Gastrocnemius medialis (tissue), 4 donors: ENCODE measurements at regions not wholly inside any gene's neighbourhood (a gene's known extent, or its start where the extent isn't known, plus 50 kb on each side); places are given as distances from the start of the nearest gene placed in this dataset.

Source experiments
- POLR2A ChIP-seq, 2 donors: fragments of 450-650 bp; IDR thresholded peaks; one replicate each; pipeline ENCODE4 v1.6.1; 2017; ENCODE audit warnings: antibody characterized with exemption in 2 of 2, mild to moderate bottlenecking in 2 of 2, moderate library complexity in 2 of 2
- TF ChIP-seq, protein P1 (sequence below), 5 experiments: fragments of 450-650 bp in 3 of 5; fragments of 200-600 bp in 2 of 5; sonication (generic) in 2 of 5; IDR thresholded peaks in 4 of 5; conservative IDR thresholded peaks in 1 of 5; 1 replicate in 4 of 5; 2 replicates in 1 of 5; pipeline ENCODE4 v1.5.1; 2016 to 2019; ENCODE audit warnings: antibody characterized with exemption in 5 of 5, mild to moderate bottlenecking in 3 of 5, moderate library complexity in 3 of 5

DNA sequence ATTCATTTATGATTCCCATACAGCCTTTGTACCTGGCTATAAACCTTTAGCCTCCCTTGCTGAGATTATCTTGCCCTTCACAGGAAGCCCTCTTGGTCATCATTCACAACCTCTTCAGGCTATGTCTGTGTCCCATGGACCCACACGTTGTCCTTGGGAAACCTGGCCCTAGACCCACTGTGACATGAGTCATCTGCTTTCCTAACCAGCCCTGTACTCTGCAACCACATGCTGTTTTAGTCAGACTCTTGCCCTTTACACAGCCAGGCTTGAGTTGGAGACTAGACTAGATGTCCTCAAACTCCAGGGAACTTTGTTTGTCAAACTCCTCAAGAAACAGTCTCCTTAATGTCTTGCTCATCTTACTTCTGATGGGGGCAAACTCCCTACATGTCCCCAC lies 229.3 kb upstream of the ZSWIM2 start:
- TF ChIP-seq, protein P1, sequence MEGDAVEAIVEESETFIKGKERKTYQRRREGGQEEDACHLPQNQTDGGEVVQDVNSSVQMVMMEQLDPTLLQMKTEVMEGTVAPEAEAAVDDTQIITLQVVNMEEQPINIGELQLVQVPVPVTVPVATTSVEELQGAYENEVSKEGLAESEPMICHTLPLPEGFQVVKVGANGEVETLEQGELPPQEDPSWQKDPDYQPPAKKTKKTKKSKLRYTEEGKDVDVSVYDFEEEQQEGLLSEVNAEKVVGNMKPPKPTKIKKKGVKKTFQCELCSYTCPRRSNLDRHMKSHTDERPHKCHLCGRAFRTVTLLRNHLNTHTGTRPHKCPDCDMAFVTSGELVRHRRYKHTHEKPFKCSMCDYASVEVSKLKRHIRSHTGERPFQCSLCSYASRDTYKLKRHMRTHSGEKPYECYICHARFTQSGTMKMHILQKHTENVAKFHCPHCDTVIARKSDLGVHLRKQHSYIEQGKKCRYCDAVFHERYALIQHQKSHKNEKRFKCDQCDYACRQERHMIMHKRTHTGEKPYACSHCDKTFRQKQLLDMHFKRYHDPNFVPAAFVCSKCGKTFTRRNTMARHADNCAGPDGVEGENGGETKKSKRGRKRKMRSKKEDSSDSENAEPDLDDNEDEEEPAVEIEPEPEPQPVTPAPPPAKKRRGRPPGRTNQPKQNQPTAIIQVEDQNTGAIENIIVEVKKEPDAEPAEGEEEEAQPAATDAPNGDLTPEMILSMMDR (IDR thresholded peaks at IDR 0.05 in 4 of 5, conservative IDR thresholded peaks at IDR 0.05 in 1 of 5): no peak
- no peak for TF ChIP-seq POLR2A (IDR thresholded peaks at IDR 0.05)
